HuH-7 (cell line): ENCODE measurements at regions not wholly inside any gene's neighbourhood (a gene's known extent, or its start where the extent isn't known, plus 50 kb on each side); places are given as distances from the start of the nearest gene placed in this dataset.

Experiments
- DNase-seq: peaks from one replicate; pipeline ENCODE4 v3.0.0; 2011; ENCODE audit warnings: low spot score

- no peak for DNase-seq
These were observed 282.6 kb downstream of the TPBG start for GRCh38 chr6:82646231-82646615.

DNA sequence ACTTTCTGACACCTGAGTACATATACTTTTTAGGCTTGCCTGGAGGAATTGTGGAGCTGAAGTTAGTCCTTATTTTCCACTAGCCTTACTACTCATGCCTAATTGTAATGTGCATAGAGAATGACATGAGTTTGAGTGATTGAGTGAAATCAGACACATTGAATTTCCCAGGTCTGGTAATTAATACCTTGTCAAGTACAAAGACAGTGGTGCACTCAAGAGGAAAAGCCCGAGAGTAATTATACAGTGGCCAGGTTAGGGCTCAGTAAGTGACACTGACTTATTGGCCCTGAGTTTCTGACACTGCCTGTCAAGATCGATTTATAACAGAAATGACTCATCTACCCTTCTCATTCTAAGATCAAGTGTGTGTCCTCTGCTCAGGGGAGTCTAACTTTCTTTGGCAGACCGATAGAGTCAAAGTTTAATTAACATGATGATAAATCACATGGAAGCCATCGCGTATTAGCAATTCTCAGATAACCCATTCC lies 288.3 kb downstream of the TPBG start:
- no peak for DNase-seq

GRCh38 chr6:82679232-82679631 lies 315.6 kb downstream of the TPBG start:
- DNase-seq = no peak

DNA sequence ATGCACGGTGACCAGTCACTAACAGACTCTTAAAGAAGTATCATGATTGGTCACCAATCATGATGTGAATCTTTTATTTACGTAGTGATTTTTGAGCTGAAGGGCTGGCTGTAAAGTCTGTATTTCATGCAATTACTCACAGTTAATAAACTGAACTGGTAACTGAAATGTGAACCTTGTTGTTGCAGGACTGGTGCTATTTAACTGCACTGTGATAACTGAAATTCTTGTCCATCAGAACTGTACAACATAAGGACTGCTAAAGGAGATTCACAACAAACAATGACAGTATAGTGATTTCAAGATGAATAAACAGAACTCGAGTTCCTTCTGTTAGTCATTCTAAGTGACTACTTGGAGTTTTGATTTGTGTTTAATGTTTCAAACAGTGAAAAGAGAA lies 316.6 kb downstream of the TPBG start:
- no peak for DNase-seq

- DNase-seq = no peak
These were observed 317.6 kb downstream of the TPBG start for GRCh38 chr6:82681119-82681714.

- no peak for DNase-seq
These were observed 323.1 kb downstream of the TPBG start for GRCh38 chr6:82686719-82687118.

GRCh38 chr6:82687855-82688254 lies 324.2 kb downstream of the TPBG start:
- DNase-seq = no peak

GRCh38 chr6:82690283-82690682 lies 326.7 kb downstream of the TPBG start:
- DNase-seq = no peak

GRCh38 chr6:82691997-82692396 lies 328.4 kb downstream of the TPBG start:
- no peak for DNase-seq

GRCh38 chr6:82693094-82693493 lies 329.5 kb downstream of the TPBG start:
- no peak for DNase-seq

GRCh38 chr6:82701341-82701740 lies 337.7 kb downstream of the TPBG start:
- DNase-seq = no peak

GRCh38 chr6:82702574-82702973 lies 339.0 kb downstream of the TPBG start:
- no peak for DNase-seq

DNA sequence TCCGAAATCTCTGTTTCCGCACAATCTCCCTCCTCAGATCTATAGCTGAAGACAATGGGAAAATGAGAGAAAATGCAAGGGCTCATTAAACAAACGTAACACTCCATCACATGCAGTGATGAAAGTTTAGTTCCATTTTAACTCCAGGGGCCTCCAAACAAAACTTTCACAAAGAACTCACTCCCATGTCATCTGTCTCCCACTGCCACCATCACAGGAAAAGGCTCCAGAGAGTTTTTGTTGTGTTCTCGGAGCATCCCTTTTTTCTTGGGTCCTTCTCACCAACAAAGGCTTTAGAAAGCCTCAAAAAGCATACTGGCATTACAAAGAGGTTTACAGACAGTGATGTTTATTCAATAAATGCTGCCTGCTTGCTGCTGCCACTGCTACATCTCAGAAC lies 339.6 kb downstream of the TPBG start:
- DNase-seq = no peak

GRCh38 chr6:82704045-82704444 lies 340.4 kb downstream of the TPBG start:
- no peak for DNase-seq

- DNase-seq = no peak
These were observed 342.0 kb downstream of the TPBG start for GRCh38 chr6:82705579-82705978.

DNA sequence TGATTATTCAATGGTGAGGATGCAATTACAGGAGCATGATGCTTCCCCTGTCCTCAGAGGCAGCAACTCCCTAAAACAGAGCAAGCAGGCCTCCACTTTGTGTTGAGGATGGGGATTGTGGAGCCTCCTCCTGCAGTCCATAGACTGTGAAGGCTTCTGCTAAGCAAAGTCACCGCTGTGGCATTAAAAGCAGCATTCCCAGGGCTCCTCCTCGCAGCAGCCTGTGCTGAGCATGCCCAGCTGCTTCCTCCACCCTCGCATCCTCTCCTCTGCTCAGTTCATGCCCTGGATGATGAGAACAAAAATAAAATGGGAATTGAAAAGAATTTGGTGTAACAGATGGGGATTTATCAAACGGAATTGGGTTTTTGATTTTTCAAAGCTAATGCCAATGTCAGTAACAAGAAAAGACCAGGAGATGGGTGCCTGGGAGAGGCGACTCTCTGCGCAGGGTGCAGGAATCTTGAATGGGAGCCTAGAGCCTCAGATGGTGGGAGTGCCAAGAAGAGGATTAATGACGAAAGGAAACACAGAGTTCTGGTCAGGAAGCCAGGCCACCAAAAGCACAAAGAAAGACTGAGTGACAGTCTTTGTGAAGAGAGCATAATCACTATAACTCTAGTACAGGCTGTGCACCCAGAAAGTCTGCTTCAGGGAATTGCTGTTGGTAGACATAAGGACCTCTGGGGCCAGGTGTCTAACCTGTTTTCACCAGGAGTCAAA lies 347.6 kb downstream of the TPBG start:
- no peak for DNase-seq

- DNase-seq = no peak
These were observed 348.4 kb downstream of the TPBG start for GRCh38 chr6:82711971-82712370.

DNA sequence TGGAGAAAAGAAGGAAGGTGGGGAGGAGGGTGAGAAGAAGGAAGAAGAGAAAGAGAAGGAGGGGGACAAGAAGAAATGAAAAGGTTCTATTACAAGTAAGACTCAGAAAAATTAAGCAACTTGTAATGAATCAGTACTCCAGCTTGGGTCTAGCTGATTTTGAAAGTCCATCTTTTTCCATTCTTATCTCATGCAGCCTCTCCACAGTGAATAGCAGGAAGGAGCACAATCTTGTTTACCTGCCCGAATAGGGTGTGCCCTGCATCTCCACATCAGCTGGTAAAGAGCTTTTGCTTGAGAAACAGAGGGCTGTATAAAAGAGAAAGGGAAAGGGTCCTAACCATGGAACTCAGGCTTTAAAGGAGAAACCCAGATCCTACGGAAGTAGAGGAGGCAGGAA lies 348.8 kb downstream of the TPBG start:
- no peak for DNase-seq

- DNase-seq = no peak
These were observed 349.2 kb downstream of the TPBG start for GRCh38 chr6:82712826-82713225.

GRCh38 chr6:82720992-82721391 lies 344.6 kb downstream of the UBE3D start:
- DNase-seq = no peak

GRCh38 chr6:82735790-82736189 lies 329.9 kb downstream of the UBE3D start:
- DNase-seq = no peak

GRCh38 chr6:82737965-82738364 lies 327.7 kb downstream of the UBE3D start:
- no peak for DNase-seq

DNA sequence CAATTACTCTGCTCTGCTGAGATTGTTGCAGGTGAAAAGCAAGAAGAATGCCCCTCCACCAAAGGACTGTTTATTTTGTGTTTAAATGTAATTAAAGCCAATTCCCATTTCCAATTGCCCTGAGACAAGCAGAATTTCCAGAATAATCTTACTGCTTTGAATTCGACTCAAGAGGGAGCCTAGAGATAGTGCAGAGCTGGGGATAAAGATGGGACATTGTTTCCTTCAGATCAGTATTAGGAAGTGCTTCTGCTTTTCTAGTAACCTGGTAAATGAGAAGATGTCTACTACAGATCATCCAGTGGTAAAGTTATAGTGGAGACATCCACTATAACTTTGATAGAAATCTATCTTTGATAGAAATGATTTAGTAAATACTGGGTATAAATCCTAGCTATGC lies 326.9 kb downstream of the UBE3D start:
- no peak for DNase-seq

DNA sequence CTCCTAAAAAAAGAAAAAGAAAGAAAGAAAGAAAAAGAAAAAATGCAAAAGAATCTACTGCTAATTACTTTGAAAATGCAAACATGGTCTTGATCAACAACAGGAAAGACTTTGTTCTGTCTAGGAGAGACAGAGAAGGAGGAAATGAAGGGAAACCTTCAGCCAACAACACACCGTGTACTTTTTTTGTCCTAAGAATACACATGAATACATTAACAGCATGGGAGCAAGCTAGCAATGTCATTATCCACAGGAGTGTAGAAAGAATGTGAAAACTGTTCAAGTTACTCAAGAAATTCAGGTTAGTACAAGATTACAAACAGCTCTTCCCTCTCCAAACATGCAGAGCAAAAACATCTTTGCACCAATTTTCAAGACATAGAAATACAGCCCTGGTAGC lies 326.3 kb downstream of the UBE3D start:
- no peak for DNase-seq
